ENCODE measurements at regions not wholly inside any gene's neighbourhood (a gene's known extent, or its start where the extent isn't known, plus 50 kb on each side); places are given as distances from the start of the nearest gene placed in this dataset.

- no peak overlapping the region for H3K27ac ChIP-seq
- TF ChIP-seq CTCF (conservative IDR thresholded peaks at IDR 0.05) (no peak), ZFX (IDR thresholded peaks at IDR 0.05) (no peak)
These were observed 519.7 kb downstream of the CDH26 start for GRCh38 chr20:60477958-60478357.

- H3K27ac ChIP-seq = no peak overlapping the region
- no peak for TF ChIP-seq ZFX (IDR thresholded peaks at IDR 0.05)
These were observed 520.3 kb downstream of the CDH26 start for GRCh38 chr20:60478533-60478932.

- TF ChIP-seq ZFX (IDR thresholded peaks at IDR 0.05) (no peak), CTCF (conservative IDR thresholded peaks at IDR 0.05) (no peak)
- H3K27ac ChIP-seq = no peak overlapping the region
These were observed 522.9 kb downstream of the CDH26 start for GRCh38 chr20:60480950-60481742.

- TF ChIP-seq ZFX (IDR thresholded peaks at IDR 0.05) (no peak), CTCF (conservative IDR thresholded peaks at IDR 0.05) (no peak)
- H3K27ac ChIP-seq = no peak overlapping the region
These were observed 523.5 kb downstream of the CDH26 start for GRCh38 chr20:60481743-60482133.

GRCh38 chr20:60482221-60483008, 524.2 kb downstream of the CDH26 start:
- no peak overlapping the region for H3K27ac ChIP-seq
- TF ChIP-seq CTCF (conservative IDR thresholded peaks at IDR 0.05) (no peak), ZFX (IDR thresholded peaks at IDR 0.05) (no peak)

GRCh38 chr20:60483371-60483770, 525.1 kb downstream of the CDH26 start:
- no peak for TF ChIP-seq CTCF (conservative IDR thresholded peaks at IDR 0.05)
- TF ChIP-seq ZFX (IDR thresholded peaks at IDR 0.05) = no peak
- no peak overlapping the region for H3K27ac ChIP-seq

GRCh38 chr20:60484316-60484715, 526.1 kb downstream of the CDH26 start:
- TF ChIP-seq CTCF (conservative IDR thresholded peaks at IDR 0.05) = no peak
- TF ChIP-seq ZFX (IDR thresholded peaks at IDR 0.05) = no peak
- no peak overlapping the region for H3K27ac ChIP-seq
